Esophagus muscularis mucosa (tissue), 3 donors: ENCODE measurements at regions not wholly inside any gene's neighbourhood (a gene's known extent, or its start where the extent isn't known, plus 50 kb on each side); places are given as distances from the start of the nearest gene placed in this dataset.

Experiments
- POLR2A ChIP-seq: fragments of 450-650 bp; IDR thresholded peaks from one replicate; pipeline ENCODE4 v1.6.1; 2017; ENCODE audit warnings: antibody characterized with exemption, moderate library complexity, mild to moderate bottlenecking, low read depth
- POLR2AphosphoS5 ChIP-seq, 2 donors: sonication (generic); formaldehyde crosslinking; IDR thresholded peaks; one replicate each; pipeline ENCODE4 v1.6.1; 2017; ENCODE audit warnings: antibody characterized with exemption in 2 of 2
- TF ChIP-seq, protein P1 (sequence below), 3 experiments: fragments of 200-600 bp in 2 of 3; fragments of 450-650 bp in 1 of 3; sonication (generic) in 2 of 3; IDR thresholded peaks; one replicate each; pipeline ENCODE4 v1.5.1; 2017 to 2019; ENCODE audit warnings: antibody characterized with exemption in 3 of 3, mild to moderate bottlenecking in 2 of 3, moderate library complexity in 1 of 3

DNA sequence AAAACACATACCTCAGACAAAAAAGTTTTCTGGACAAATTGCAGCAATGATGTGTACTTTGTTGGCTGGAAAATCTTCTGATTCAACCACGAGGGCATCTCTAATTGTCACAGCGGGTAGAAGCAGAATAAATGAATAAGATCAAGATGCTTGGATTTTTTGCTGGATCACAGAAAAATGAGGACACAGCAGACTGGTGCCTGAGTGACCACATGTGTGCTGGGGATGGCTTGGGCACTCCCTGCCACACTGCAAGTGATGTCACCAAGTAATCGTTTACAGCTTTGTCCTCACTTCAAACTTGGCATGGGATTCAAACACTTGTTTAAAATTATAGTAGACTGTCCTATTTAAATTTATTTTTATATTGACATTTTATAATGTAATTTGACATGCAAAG lies 557.0 kb downstream of the SPRY1 start:
- no peak for TF ChIP-seq POLR2AphosphoS5 (IDR thresholded peaks at IDR 0.05)
- TF ChIP-seq, protein P1, sequence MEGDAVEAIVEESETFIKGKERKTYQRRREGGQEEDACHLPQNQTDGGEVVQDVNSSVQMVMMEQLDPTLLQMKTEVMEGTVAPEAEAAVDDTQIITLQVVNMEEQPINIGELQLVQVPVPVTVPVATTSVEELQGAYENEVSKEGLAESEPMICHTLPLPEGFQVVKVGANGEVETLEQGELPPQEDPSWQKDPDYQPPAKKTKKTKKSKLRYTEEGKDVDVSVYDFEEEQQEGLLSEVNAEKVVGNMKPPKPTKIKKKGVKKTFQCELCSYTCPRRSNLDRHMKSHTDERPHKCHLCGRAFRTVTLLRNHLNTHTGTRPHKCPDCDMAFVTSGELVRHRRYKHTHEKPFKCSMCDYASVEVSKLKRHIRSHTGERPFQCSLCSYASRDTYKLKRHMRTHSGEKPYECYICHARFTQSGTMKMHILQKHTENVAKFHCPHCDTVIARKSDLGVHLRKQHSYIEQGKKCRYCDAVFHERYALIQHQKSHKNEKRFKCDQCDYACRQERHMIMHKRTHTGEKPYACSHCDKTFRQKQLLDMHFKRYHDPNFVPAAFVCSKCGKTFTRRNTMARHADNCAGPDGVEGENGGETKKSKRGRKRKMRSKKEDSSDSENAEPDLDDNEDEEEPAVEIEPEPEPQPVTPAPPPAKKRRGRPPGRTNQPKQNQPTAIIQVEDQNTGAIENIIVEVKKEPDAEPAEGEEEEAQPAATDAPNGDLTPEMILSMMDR (IDR thresholded peaks at IDR 0.05), result no peak
- no peak for TF ChIP-seq POLR2A
